NCI-H2107 treated with DMSO at 0.1 percent for 48 hours (cell line): ENCODE measurements at regions not wholly inside any gene's neighbourhood (a gene's known extent, or its start where the extent isn't known, plus 50 kb on each side); places are given as distances from the start of the nearest gene placed in this dataset.

Experiments used
- DNase-seq: peaks from one replicate; lab custom pipeline; 2025; ENCODE audit not compliant: unreplicated experiment; lab: John Stamatoyannopoulos, UW

- no peak for DNase-seq
Measured at GRCh38 chr4:185921583-185922555, 109.9 kb upstream of the SORBS2 start.

GRCh38 chr4:185924458-185925044, 112.6 kb upstream of the SORBS2 start:
- no peak for DNase-seq

GRCh38 chr4:185925910-185926360, 113.9 kb upstream of the SORBS2 start:
- no peak for DNase-seq

GRCh38 chr4:185931375-185931774, 119.4 kb upstream of the SORBS2 start:
- DNase-seq: no peak

GRCh38 chr4:185931986-185932385, 120.0 kb upstream of the SORBS2 start:
- no peak for DNase-seq

DNA sequence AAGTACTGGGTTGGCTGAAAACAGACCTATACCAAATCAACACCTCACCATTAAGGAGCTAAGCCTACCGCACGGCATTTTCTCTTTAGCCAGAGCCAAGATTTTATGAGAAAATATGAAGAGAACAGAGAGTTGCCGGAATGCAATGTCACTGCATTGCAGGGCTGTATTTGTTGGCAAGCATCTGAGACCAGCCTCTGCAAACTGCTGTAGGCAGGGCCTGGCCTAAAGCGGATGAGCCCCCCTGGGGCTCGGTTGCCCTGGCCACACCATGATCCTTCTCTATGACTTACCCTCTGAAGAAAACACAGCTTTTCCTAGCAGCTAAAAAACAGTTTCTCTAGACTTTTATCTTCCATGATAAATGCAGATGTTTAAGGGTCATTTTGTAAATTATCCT, 120.5 kb upstream of the SORBS2 start:
- DNase-seq: no peak

GRCh38 chr4:185933078-185933581, 121.1 kb upstream of the SORBS2 start:
- DNase-seq: no peak

DNA sequence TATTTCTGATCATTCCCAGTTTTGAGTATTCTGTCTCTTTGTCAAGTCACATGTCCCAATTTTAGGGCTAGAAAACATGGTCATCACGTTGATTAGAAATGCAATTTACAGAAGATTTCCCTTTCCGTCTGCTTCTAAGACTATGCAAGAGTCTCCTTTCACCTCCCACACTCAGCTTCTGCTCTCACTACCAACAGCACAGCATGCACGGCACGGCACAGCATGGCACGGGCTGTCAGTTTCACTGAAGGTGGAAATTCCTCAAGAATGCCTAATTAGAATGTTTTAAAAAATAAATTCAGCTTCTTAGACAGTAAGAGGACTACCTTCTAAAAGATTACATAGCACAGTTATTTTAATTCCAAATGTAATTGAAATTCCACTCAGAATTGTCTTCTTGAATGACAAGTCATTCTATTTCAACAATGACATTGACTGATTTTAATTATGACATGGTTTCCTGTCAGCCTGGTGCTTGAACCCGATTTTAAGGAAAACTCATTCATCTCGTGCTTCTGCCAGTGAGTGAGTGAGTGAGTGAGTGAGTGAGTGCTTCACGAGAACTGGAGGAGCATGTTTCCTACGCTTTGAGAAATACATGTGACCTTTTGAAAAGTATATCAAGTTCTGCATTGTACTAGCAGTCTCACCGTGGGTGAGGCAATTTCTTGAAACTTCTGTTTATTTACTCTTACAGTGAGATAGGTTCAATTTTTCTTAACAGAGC, 124.8 kb upstream of the SORBS2 start:
- no peak for DNase-seq

DNA sequence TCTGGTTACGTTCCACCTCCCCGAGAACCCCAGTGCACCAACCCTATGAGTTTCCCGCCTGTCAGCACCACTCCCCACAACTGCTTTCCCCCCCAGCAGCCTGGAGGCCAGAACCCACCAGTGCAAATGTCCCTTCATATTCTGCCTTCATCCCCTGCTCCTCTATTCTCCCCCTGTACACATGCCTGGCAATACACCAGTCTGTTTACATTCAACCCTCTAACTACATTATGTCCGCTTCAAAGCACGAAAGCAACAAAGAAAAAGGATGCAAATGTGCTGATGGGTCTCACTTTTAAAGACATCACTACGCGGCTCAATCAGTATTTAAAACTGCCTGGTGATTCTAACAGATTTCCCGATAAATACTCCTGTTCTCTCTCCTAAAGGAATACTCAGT, 126.7 kb upstream of the SORBS2 start:
- DNase-seq: no peak

DNA sequence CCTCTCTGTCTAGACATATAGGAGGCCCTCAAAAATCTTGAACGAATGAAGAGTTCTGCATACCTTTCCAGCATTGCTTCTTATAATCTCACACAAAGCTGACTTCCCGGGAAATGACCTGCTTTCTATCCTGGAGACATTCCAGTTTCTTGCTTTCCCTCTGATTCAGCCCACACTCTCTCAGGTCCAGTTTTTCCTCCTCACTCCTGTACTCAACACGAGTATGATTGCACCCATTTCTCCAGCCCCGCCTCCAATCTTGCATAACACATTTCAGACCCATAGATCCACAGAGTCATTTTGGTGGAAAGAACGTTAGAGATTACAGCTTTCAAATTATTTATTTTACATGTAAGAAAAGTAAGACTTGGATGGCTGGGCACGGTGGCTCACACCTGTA, 127.5 kb upstream of the TLR3 start:
- DNase-seq: no peak

DNA sequence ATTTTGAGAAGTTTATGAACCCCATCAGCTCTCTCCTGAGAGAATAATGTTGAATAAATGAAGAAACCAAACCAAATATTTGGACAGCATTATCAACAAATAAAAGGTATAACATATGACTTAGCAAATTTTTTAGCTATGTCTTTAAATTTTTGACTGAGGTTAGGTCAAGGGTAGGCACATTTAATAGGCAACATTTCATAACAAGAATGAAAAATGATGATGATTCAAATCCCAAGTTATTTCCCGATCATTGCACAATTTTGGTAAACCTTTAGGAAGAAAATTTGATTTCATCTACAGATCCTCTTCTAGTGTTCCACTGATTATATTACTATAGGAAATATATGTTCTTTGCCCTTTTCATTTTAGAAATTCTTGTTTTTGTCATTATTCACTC, 123.7 kb upstream of the TLR3 start:
- DNase-seq: no peak

DNA sequence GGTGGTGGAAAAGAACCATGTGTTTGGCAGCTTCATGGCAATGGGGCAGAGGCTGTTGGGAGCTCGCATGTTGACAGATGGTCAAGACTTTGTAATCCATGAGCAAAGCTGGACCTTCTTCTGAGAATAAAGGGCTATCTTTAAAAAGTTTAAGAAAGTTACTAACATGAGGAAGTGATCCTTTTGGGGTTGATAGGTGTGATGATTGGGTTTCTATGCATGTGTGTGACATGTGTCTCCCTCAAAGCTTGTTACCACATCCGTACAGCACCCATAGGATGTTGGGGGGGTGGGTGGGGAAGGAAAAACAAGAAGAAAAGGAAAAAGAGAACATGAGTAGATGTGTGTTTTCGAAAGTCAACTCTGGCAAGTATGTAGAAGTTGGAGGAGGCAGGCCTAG, 123.0 kb upstream of the TLR3 start:
- no peak for DNase-seq

GRCh38 chr4:185950891-185951290, 118.1 kb upstream of the TLR3 start:
- DNase-seq: no peak

- no peak for DNase-seq
Measured at GRCh38 chr4:185955151-185955770, 113.7 kb upstream of the TLR3 start.

DNA sequence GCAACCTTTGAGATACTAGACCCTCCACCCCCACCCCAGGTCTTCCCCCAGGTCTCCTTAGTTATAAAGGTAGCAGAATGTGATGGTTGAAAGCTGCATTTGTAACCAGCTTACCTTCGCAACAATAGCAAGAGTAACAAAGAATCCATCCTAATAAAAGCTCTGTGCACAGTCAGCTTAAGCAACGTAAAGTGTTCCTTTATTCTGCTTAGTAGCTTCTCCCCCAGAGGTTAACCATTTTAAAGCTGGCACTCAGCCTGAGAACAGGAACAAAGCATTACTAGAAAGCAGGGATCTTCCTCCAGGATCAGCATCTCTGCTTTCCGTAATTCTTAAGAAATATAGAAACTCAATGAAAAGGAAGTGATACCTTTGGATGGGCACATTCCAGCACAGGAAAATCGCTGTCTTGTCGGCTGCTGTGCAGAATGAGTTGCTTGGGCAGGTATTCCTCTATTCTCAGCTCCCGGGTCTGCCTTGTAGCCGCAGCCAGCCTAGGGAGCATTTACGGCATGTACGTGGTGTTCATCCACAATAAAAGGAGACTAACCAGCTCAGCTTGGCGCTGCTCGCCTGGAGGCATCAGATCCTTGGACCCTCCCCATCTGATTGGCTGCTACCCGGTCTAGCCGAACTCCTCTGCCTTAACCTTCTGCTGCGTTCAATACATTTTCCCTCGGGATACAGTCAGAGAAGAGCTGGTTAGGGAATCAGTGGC, 113.0 kb upstream of the TLR3 start:
- no peak for DNase-seq

DNA sequence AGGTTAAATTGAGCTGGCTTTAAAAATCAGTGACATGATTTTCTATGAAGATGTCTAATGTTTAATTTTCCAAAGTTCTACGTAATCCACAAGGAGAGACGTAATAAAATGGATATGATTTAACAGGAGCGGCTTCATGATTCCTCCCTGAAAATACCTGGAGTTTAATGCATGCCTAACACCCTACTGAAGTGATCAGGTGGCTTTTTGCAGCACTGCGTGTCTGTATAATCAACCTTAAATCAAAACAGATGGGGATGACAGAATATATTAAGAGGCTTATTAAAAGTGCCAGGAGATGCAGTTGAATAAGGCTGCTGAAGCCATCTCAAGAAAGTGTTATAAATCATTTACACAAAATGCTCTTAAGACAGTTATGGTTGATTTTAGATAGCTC, 112.4 kb upstream of the TLR3 start:
- DNase-seq: no peak

DNA sequence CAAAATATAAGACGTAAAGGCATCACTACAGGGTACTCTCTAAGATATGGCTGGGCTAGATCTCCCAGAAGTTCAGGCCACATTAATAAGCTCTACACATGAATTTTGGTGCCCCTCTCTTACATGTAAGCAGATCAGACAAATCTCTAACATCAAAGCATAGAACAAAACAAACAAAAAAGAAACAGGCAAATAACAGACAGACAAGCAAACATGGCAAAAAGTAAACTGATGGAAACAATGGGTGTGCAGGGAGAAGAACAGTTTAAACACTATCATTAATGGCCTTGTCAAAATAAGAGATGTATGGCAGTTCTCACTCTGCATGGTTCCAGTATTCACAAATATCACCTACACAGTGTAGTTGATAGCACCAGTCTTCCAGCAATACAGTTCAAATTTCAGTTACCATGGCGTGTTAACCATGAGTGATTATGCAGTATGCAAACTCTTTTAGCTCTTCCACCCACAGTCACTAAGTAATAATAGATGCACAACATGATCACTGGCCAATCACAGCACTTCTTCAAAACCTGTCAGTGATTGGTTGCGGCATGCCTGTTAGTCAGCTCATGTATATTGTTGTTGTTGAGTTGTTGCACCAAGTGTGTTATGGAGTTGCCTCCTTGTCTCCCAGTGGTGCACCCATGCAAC, 110.7 kb upstream of the TLR3 start:
- peak; percentile 18 for DNase-seq

DNA sequence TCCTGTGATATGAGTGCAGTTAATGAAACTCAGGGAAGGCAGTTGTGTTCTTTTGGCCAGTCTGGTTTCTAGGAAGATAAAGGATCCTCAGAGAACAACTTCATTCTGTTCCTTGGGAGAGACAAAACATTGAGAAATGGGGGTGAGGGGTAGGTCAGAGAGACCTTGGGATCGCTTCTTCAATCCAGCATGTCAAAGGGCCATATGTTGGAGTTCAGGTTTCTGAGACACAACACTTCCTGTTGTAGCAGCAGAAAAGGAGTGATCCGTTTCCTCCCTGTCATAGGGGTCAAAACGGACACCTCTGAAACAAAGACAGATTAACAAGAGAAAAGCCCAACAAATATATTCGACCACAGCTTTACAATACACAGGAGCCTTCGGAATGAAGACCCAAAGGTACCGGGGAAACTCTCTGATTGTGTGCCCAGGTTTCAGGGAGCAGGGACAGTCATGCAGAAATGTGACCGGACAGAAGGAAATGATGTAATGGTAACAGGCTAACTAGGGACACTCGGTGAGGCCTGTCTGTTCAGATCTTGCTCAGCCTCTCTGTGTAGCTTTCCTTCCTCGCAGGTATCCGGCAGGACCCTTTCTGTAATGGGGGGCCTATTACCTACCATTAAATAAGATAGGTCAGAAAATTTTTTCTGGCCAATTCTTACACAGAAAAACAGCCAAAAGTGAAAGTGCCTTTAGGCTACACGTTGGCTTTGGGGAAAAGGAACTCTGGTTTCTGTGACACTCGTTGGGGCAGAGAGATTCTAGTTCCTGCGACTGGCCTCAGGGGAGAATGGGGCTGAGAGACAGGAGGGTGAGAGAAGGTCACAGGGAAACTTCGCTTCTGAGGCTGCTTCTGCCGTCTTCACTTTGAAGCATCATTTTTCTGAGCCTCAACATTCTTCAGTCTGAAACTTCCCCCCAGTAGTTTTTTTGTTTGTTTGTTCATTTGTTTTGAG, 103.3 kb upstream of the TLR3 start:
- no peak for DNase-seq

- no peak for DNase-seq
Measured at GRCh38 chr4:185966549-185966948, 102.4 kb upstream of the TLR3 start.
